H1 (cell line): ENCODE measurements at regions not wholly inside any gene's neighbourhood (a gene's known extent, or its start where the extent isn't known, plus 50 kb on each side); places are given as distances from the start of the nearest gene placed in this dataset.
"Not testable (repeated sequence)": the region's sequence is repeated elsewhere in the genome, so short reads cannot be mapped to it uniquely, and the experiment has no call there.

Experiments used
- CTCF ChIA-PET: fragments of 300-600 bp; sonication (Branson Sonifier 250); formaldehyde crosslinking; loops from one replicate; lab custom pipeline; 2021; ENCODE audit not compliant: partially characterized antibody; lab: Charles Lee
- POLR2A ChIA-PET: fragments of 300-600 bp; sonication (Branson Sonifier 250); formaldehyde crosslinking; loops from one replicate; lab custom pipeline; 2021; ENCODE audit warnings: inconsistent platforms; ENCODE audit not compliant: partially characterized antibody; lab: Charles Lee
- DNase-seq, 2 experiments: peaks; one replicate each; pipeline versions ENCODE4 v3.0.0 to v3.0.0-alpha.2; 2010 to 2022; ENCODE audit warnings: low spot score in 2 of 2, low read depth in 1 of 2, mixed read lengths in 1 of 2
- FAIRE-seq: peaks from 2 replicates; lab custom pipeline; 2011; peaks lifted over from hg19 to GRCh38; lab: Jason Lieb, UNC
- H2AFZ ChIP-seq: 2 replicates; pipeline ENCODE4 v1.8.1; 2012; ENCODE audit warnings: low read length, inconsistent platforms
- H2AK5ac ChIP-seq: 2 replicates; pipeline ENCODE4 v1.6.1; 2013; ENCODE audit warnings: low read depth, low read length
- H2BK120ac ChIP-seq: replicated peaks from 2 replicates; pipeline ENCODE3; 2013; ENCODE audit warnings: low read depth, low read length, inconsistent platforms
- H2BK12ac ChIP-seq: 2 replicates; pipeline ENCODE4 v1.6.1; 2013; ENCODE audit warnings: low read depth, low read length
- H2BK15ac ChIP-seq: 2 replicates; pipeline ENCODE4 v1.6.1; 2013; ENCODE audit warnings: low read length
- H2BK20ac ChIP-seq: 2 replicates; pipeline ENCODE4 v1.6.1; 2013; ENCODE audit warnings: low read length
- H2BK5ac ChIP-seq: 2 replicates; pipeline ENCODE4 v1.6.1; 2013; ENCODE audit warnings: low read depth, low read length
- H3K14ac ChIP-seq: 2 replicates; pipeline ENCODE4 v1.6.1; 2013; ENCODE audit warnings: inconsistent platforms; ENCODE audit not compliant: insufficient read length
- H3K18ac ChIP-seq: 2 replicates; pipeline ENCODE4 v1.6.1; 2013; ENCODE audit warnings: low read length; ENCODE audit errors: extremely low read depth
- H3K23ac ChIP-seq: 2 replicates; pipeline ENCODE4 v1.6.1; 2013; ENCODE audit warnings: inconsistent platforms; ENCODE audit not compliant: insufficient read length
- H3K23me2 ChIP-seq: 2 replicates; pipeline ENCODE4 v1.6.1; 2013; ENCODE audit warnings: low read depth, low read length
- H3K27ac ChIP-seq: 2 replicates; pipeline ENCODE4 v1.6.1; 2011; ENCODE audit warnings: low read depth, low read length, inconsistent platforms
- H3K27me3 ChIP-seq, 4 experiments: replicated peaks in 1 of 4; 1 replicate in 1 of 4; 2 replicates in 3 of 4; pipeline versions ENCODE4 v1.6.1 to v1.8.1; 2011 to 2013; ENCODE audit warnings: low read length in 3 of 4, mild to moderate bottlenecking in 3 of 4, inconsistent platforms in 2 of 4, mixed read lengths in 2 of 4, moderate library complexity in 1 of 4; ENCODE audit not compliant: control insufficient read depth in 3 of 4, insufficient read depth in 3 of 4; ENCODE audit errors: extremely low read depth in 1 of 4
- H3K36me3 ChIP-seq, 4 experiments: 2 replicates each; pipeline versions ENCODE4 v1.6.1 to v1.8.1; 2011 to 2013; ENCODE audit warnings: mild to moderate bottlenecking in 4 of 4, low read length in 3 of 4, moderate library complexity in 2 of 4, control low read depth in 1 of 4, inconsistent platforms in 1 of 4; ENCODE audit not compliant: insufficient read depth in 4 of 4, control insufficient read depth in 2 of 4
- H3K4ac ChIP-seq: replicated peaks from 2 replicates; pipeline ENCODE3; 2013; ENCODE audit warnings: low read length, low read depth, mixed read lengths, inconsistent platforms; ENCODE audit not compliant: insufficient read length
- H3K4me1 ChIP-seq, 4 experiments: replicated peaks in 1 of 4; 1 replicate in 1 of 4; 2 replicates in 3 of 4; pipeline versions ENCODE4 v1.6.1 to v1.8.1; 2011 to 2013; ENCODE audit warnings: low read length in 3 of 4, inconsistent platforms in 2 of 4, mixed read lengths in 1 of 4; ENCODE audit not compliant: insufficient read depth in 4 of 4, control insufficient read depth in 3 of 4
- H3K4me2 ChIP-seq, 2 experiments: 2 replicates each; pipeline versions ENCODE4 v1.6.1 to v1.8.1; 2011 to 2013; ENCODE audit warnings: low read depth in 2 of 2, low read length in 2 of 2, control low read depth in 1 of 2, inconsistent platforms in 1 of 2, mild to moderate bottlenecking in 1 of 2; ENCODE audit not compliant: insufficient read depth in 1 of 2
- H3K4me3 ChIP-seq, 4 experiments: fragments of 200-600, 300-600 bp in 1 of 4; sonication (generic), shearing (Covaris generic), sonication (Bioruptor Twin) in 1 of 4; 2 replicates each; pipeline versions ENCODE4 v1.5.1 to v1.8.1; 2011 to 2016; ENCODE audit warnings: low read length in 4 of 4, low read depth in 3 of 4, control low read depth in 2 of 4, inconsistent platforms in 2 of 4, mild to moderate bottlenecking in 2 of 4, mixed read lengths in 1 of 4, moderate library complexity in 1 of 4; ENCODE audit not compliant: insufficient read depth in 2 of 4; ENCODE audit errors: extremely low read depth in 1 of 4
- H3K56ac ChIP-seq: replicated peaks from 2 replicates; pipeline ENCODE3; 2013; ENCODE audit warnings: low read depth, mild to moderate bottlenecking, mixed read lengths, low read length, inconsistent platforms; ENCODE audit not compliant: insufficient read length
- H3K79me1 ChIP-seq: 2 replicates; pipeline ENCODE4 v1.6.1; 2013; ENCODE audit warnings: low read depth, low read length, control low read depth
- H3K79me2 ChIP-seq, 2 experiments: 2 replicates each; pipeline versions ENCODE4 v1.6.1 to v1.8.1; 2012 to 2013; ENCODE audit warnings: low read length in 2 of 2, mild to moderate bottlenecking in 2 of 2, inconsistent platforms in 1 of 2; ENCODE audit not compliant: insufficient read depth in 2 of 2, control insufficient read depth in 1 of 2
- H3K9ac ChIP-seq, 4 experiments: replicated peaks in 1 of 4; 1 replicate in 1 of 4; 2 replicates in 3 of 4; pipeline versions ENCODE4 v1.6.1 to v1.8.1; 2011 to 2013; ENCODE audit warnings: low read depth in 3 of 4, low read length in 3 of 4, control low read depth in 2 of 4, mild to moderate bottlenecking in 2 of 4, moderate library complexity in 2 of 4, inconsistent platforms in 1 of 4; ENCODE audit errors: extremely low read depth in 1 of 4
- H3K9me3 ChIP-seq, 2 experiments: 2 replicates each; pipeline versions ENCODE4 v1.6.1 to v1.8.1; 2012 to 2013; ENCODE audit warnings: mild to moderate bottlenecking in 2 of 2, moderate library complexity in 2 of 2, control low read depth in 1 of 2, inconsistent platforms in 1 of 2, low read depth in 1 of 2, low read length in 1 of 2, mixed read lengths in 1 of 2; ENCODE audit not compliant: insufficient read depth in 2 of 2
- H4K20me1 ChIP-seq, 2 experiments: replicated peaks in 1 of 2; 2 replicates each; pipeline versions ENCODE3 to v1.8.1; 2011 to 2013; ENCODE audit warnings: inconsistent platforms in 2 of 2, low read length in 2 of 2, mild to moderate bottlenecking in 1 of 2; ENCODE audit not compliant: insufficient read depth in 2 of 2, control insufficient read depth in 1 of 2
- H4K5ac ChIP-seq: 2 replicates; pipeline ENCODE4 v1.6.1; 2013; ENCODE audit warnings: low read length, low read depth, mixed read lengths, inconsistent platforms; ENCODE audit not compliant: insufficient read length
- H4K8ac ChIP-seq: 2 replicates; pipeline ENCODE4 v1.8.0; 2013; ENCODE audit warnings: mild to moderate bottlenecking, moderate library complexity, low read length, inconsistent platforms; ENCODE audit not compliant: insufficient read depth; ENCODE audit errors: extremely low read depth
- H4K91ac ChIP-seq: replicated peaks from 2 replicates; pipeline ENCODE3; 2013; ENCODE audit warnings: low read length, mixed read lengths, inconsistent platforms; ENCODE audit not compliant: insufficient read length
- WGBS, 2 experiments: shearing (Covaris generic) in 1 of 2; methylation state at CpG; one replicate each; pipeline versions ENCODE4 v1.1.6 to v1.1.7; 2013 to 2015; ENCODE audit warnings: low lambda C conversion rate in 2 of 2, mixed read lengths in 2 of 2, inconsistent platforms in 1 of 2, low coverage in 1 of 2, missing lambda C conversion rate in 1 of 2; ENCODE audit not compliant: insufficient replicate concordance in 2 of 2, insufficient coverage in 1 of 2, insufficient read length in 1 of 2; ENCODE audit errors: extremely low coverage in 1 of 2, missing lambda C conversion rate in 1 of 2; 5-methylcytosine and 5-hydroxymethylcytosine counted together

- H2BK5ac ChIP-seq, H3K27ac ChIP-seq, H3K23me2 ChIP-seq, FAIRE-seq, H3K56ac ChIP-seq, H2AFZ ChIP-seq, H3K14ac ChIP-seq, H3K4me1 ChIP-seq, H3K4me3 ChIP-seq, CTCF ChIA-PET, H2BK12ac ChIP-seq, H3K36me3 ChIP-seq, H3K18ac ChIP-seq, H4K20me1 ChIP-seq, H2BK15ac ChIP-seq, H4K8ac ChIP-seq, H3K23ac ChIP-seq, H3K79me2 ChIP-seq, H2AK5ac ChIP-seq, DNase-seq, H2BK20ac ChIP-seq, H3K9me3 ChIP-seq, H3K4ac ChIP-seq, H3K27me3 ChIP-seq, H4K5ac ChIP-seq, POLR2A ChIA-PET, H3K4me2 ChIP-seq, H3K79me1 ChIP-seq, H3K9ac ChIP-seq, H4K91ac ChIP-seq, H2BK120ac ChIP-seq: not testable (repeated sequence)
- WGBS, 2 experiments = 37% methylated on average over 4 of the region's 10 CpGs; no CpG with 5 or more reads in 1 of the 2 experiments
Measured at GRCh38 chr21:6506167-6506894, 4015.1 kb upstream of the TPTE start.

GRCh38 chr21:6507632-6508031, 4013.8 kb upstream of the TPTE start:
- CTCF ChIA-PET, H4K91ac ChIP-seq, H3K4ac ChIP-seq, H4K5ac ChIP-seq, H2BK120ac ChIP-seq, H3K4me1 ChIP-seq, H3K27ac ChIP-seq, H3K4me2 ChIP-seq, H4K8ac ChIP-seq, H3K79me1 ChIP-seq, H3K56ac ChIP-seq, H3K23ac ChIP-seq, H3K23me2 ChIP-seq, H3K36me3 ChIP-seq, H3K4me3 ChIP-seq, H2BK15ac ChIP-seq, H2BK20ac ChIP-seq, H2AK5ac ChIP-seq, H2AFZ ChIP-seq, H3K18ac ChIP-seq, H2BK12ac ChIP-seq, H3K27me3 ChIP-seq, H4K20me1 ChIP-seq, H3K9ac ChIP-seq, H3K14ac ChIP-seq, H3K79me2 ChIP-seq, FAIRE-seq, POLR2A ChIA-PET, H2BK5ac ChIP-seq, DNase-seq, H3K9me3 ChIP-seq: not testable (repeated sequence)
- WGBS, 2 experiments = no CpG with 5 or more reads among the region's 4 CpGs
